CD4-positive, alpha-beta T cell treated with Interferon alpha-2 for 1 hour (primary cell): ENCODE measurements at regions not wholly inside any gene's neighbourhood (a gene's known extent, or its start where the extent isn't known, plus 50 kb on each side); places are given as distances from the start of the nearest gene placed in this dataset.
"Not testable (repeated sequence)": the region's sequence is repeated elsewhere in the genome, so short reads cannot be mapped to it uniquely, and the experiment has no call there.

Source experiments
- DNase-seq, 2 donors: peaks; one replicate each; pipeline ENCODE4 v3.0.0-alpha.2; 2020 to 2022

- no peak for DNase-seq
Measured at GRCh38 chr10:53521046-53521445, 748.5 kb upstream of the MBL2 start.

GRCh38 chr10:53508197-53508596 lies 735.6 kb upstream of the MBL2 start:
- DNase-seq, result no peak

GRCh38 chr10:53504492-53504891 lies 731.9 kb upstream of the MBL2 start:
- DNase-seq, result not testable (repeated sequence)

- no peak for DNase-seq
Measured at GRCh38 chr10:53491774-53492173, 719.2 kb upstream of the MBL2 start.

GRCh38 chr10:53490553-53490952 lies 718.0 kb upstream of the MBL2 start:
- no peak for DNase-seq

GRCh38 chr10:53489335-53490182 lies 717.0 kb upstream of the MBL2 start:
- DNase-seq, result no peak

- no peak for DNase-seq
Measured at GRCh38 chr10:53487019-53487983, 714.7 kb upstream of the MBL2 start.

GRCh38 chr10:53485422-53485821 lies 712.8 kb upstream of the MBL2 start:
- not testable (repeated sequence) for DNase-seq

GRCh38 chr10:53479365-53479764 lies 706.8 kb upstream of the MBL2 start:
- no peak for DNase-seq

GRCh38 chr10:53477313-53477675 lies 704.7 kb upstream of the MBL2 start:
- no peak for DNase-seq

GRCh38 chr10:53476650-53477312 lies 704.2 kb upstream of the MBL2 start:
- no peak for DNase-seq

GRCh38 chr10:53469383-53469782 lies 696.8 kb upstream of the MBL2 start:
- DNase-seq, result no peak

- DNase-seq, result no peak
Measured at GRCh38 chr10:53463539-53463938, 691.0 kb upstream of the MBL2 start.

- DNase-seq, result no peak
Measured at GRCh38 chr10:53458007-53458406, 685.4 kb upstream of the MBL2 start.

- DNase-seq, result no peak
Measured at GRCh38 chr10:53453196-53453595, 680.6 kb upstream of the MBL2 start.

GRCh38 chr10:53447576-53447975 lies 675.0 kb upstream of the MBL2 start:
- DNase-seq, result no peak

GRCh38 chr10:53441843-53442242 lies 669.3 kb upstream of the MBL2 start:
- DNase-seq, result no peak

- no peak for DNase-seq
Measured at GRCh38 chr10:53440601-53441000, 668.0 kb upstream of the MBL2 start.

GRCh38 chr10:53439075-53439474 lies 666.5 kb upstream of the MBL2 start:
- DNase-seq, result not testable (repeated sequence)

GRCh38 chr10:53434413-53434812 lies 661.8 kb upstream of the MBL2 start:
- no peak for DNase-seq

GRCh38 chr10:53432035-53432434 lies 659.5 kb upstream of the MBL2 start:
- DNase-seq, result no peak

GRCh38 chr10:53430974-53431373 lies 658.4 kb upstream of the MBL2 start:
- DNase-seq, result no peak
